GM12865 (cell line): ENCODE measurements at regions not wholly inside any gene's neighbourhood (a gene's known extent, or its start where the extent isn't known, plus 50 kb on each side); places are given as distances from the start of the nearest gene placed in this dataset.

Source experiments
- DNase-seq: peaks from one replicate; pipeline ENCODE4 v3.0.0; 2010; ENCODE audit warnings: low read depth
- H3K4me3 ChIP-seq: 2 replicates; pipeline ENCODE4 v1.5.1; 2011; ENCODE audit warnings: mild to moderate bottlenecking, low read depth, low read length, control low read depth
- CTCF ChIP-seq: IDR thresholded peaks from 2 replicates; pipeline ENCODE4 v1.5.1; 2011; ENCODE audit warnings: low read length, control low read depth, low read depth, inconsistent platforms; ENCODE audit not compliant: insufficient read depth; ENCODE audit errors: missing control alignments

GRCh38 chr6:54050750-54051149 lies 60.5 kb upstream of the MLIP start:
- H3K4me3 ChIP-seq = no peak overlapping the region
- DNase-seq = no peak
- TF ChIP-seq CTCF = no peak

GRCh38 chr6:54053881-54054391 lies 57.3 kb upstream of the MLIP start:
- no peak overlapping the region for H3K4me3 ChIP-seq
- TF ChIP-seq CTCF = no peak
- no peak for DNase-seq

- DNase-seq = no peak
- no peak for TF ChIP-seq CTCF
- H3K4me3 ChIP-seq = no peak overlapping the region
Observed at GRCh38 chr6:54056105-54056504, 55.1 kb upstream of the MLIP start.

- TF ChIP-seq CTCF = no peak
- no peak overlapping the region for H3K4me3 ChIP-seq
- no peak for DNase-seq
Observed at GRCh38 chr6:54057058-54057457, 54.2 kb upstream of the MLIP start.

GRCh38 chr6:54058236-54058635 lies 53.0 kb upstream of the MLIP start:
- no peak for DNase-seq
- H3K4me3 ChIP-seq = no peak overlapping the region
- no peak for TF ChIP-seq CTCF

- no peak for TF ChIP-seq CTCF
- no peak overlapping the region for H3K4me3 ChIP-seq
- DNase-seq = no peak
Observed at GRCh38 chr6:54059683-54060082, 51.6 kb upstream of the MLIP start.

GRCh38 chr6:54060286-54060685 lies 51.0 kb upstream of the MLIP start:
- TF ChIP-seq CTCF = no peak
- no peak for DNase-seq
- no peak overlapping the region for H3K4me3 ChIP-seq
